HCT116 (cell line): ENCODE measurements at regions not wholly inside any gene's neighbourhood (a gene's known extent, or its start where the extent isn't known, plus 50 kb on each side); places are given as distances from the start of the nearest gene placed in this dataset.
A peak's percentile ranks its signal among the peaks of the same experiment; 100 is the strongest.

Experiments
- ATAC-seq: fragments of 200-7000 bp; cut with Tn5 transposase; 2 replicates; pipeline ENCODE4 v1.9.1; 2020; ENCODE audit warnings: mild to moderate bottlenecking, moderate library complexity
- BruUV-seq: library from RNA; stranded (reverse); fragments of 400-500 nt; replicated peaks from 2 replicates; lab custom pipeline; 2021; lab: Mats Ljungman, UMichigan
- CTCF ChIA-PET: fragments of 300-600 bp; sonication (Branson Sonifier 250); formaldehyde crosslinking; loops from one replicate; lab custom pipeline; 2021; ENCODE audit warnings: antibody characterized with exemption; lab: Charles Lee
- POLR2A ChIA-PET: fragments of 300-600, 350-600 bp; sonication (Branson Sonifier 250); formaldehyde crosslinking; loops from one replicate; lab custom pipeline; 2021; ENCODE audit warnings: antibody characterized with exemption; lab: Charles Lee
- RAD21 ChIA-PET, 2 experiments: fragments of 300-600 bp; sonication (Branson Sonifier 250); formaldehyde crosslinking; loops; one replicate each; lab custom pipeline; 2023; ENCODE audit warnings: low total read pairs in 2 of 2; ENCODE audit not compliant: uncharacterized antibody in 2 of 2, unreplicated experiment in 2 of 2, low non-redundant PET in 1 of 2; lab: Charles Lee
- DNase-seq: peaks from one replicate; pipeline ENCODE4 v3.0.0-alpha.2; 2010; ENCODE audit warnings: low read depth, low spot score
- H2AFZ ChIP-seq: fragments of 200-600 bp; shearing (Covaris generic), sonication (generic); 2 replicates; pipeline ENCODE4 v1.6.1; 2017; ENCODE audit warnings: low read depth, mixed run types, mixed read lengths, antibody characterized with exemption, low read length; ENCODE audit not compliant: poor library complexity, severe bottlenecking
- H3K27ac ChIP-seq: 2 replicates; pipeline ENCODE4 v1.5.1; 2012; ENCODE audit warnings: low read depth, low read length
- H3K27me3 ChIP-seq: fragments of 200-600 bp; sonication (generic); 2 replicates; pipeline ENCODE4 v1.6.1; 2016; ENCODE audit warnings: mixed run types, low read length, mixed read lengths; ENCODE audit not compliant: insufficient read depth
- H3K36me3 ChIP-seq, 2 experiments: fragments of 200-500 bp in 1 of 2; fragments of 200-600 bp in 1 of 2; sonication (Bioruptor generic) in 1 of 2; sonication (generic) in 1 of 2; 2 replicates each; pipeline versions ENCODE4 v1.5.1 to v1.6.1; 2014 to 2016; ENCODE audit warnings: low read length in 2 of 2, inconsistent platforms in 1 of 2, mixed read lengths in 1 of 2, mixed run types in 1 of 2; ENCODE audit not compliant: insufficient read depth in 2 of 2, control insufficient read depth in 1 of 2
- H3K4me1 ChIP-seq, 2 experiments: fragments of 200-600 bp in 1 of 2; sonication (generic) in 1 of 2; 2 replicates each; pipeline versions ENCODE4 v1.5.1 to v1.6.1; 2012 to 2017; ENCODE audit warnings: low read length in 2 of 2, inconsistent platforms in 1 of 2, mild to moderate bottlenecking in 1 of 2, mixed read lengths in 1 of 2, mixed run types in 1 of 2, moderate library complexity in 1 of 2; ENCODE audit not compliant: insufficient read depth in 2 of 2, control insufficient read depth in 1 of 2
- H3K4me2 ChIP-seq: fragments of 200-600 bp; sonication (generic); 2 replicates; pipeline ENCODE4 v1.6.1; 2017; ENCODE audit warnings: mixed run types, low read length, mixed read lengths
- H3K4me3 ChIP-seq, 2 experiments: fragments of 200-600 bp in 1 of 2; sonication (generic) in 1 of 2; replicated peaks in 1 of 2; 2 replicates each; pipeline ENCODE4 v1.5.1; 2011 to 2016; ENCODE audit warnings: low read length in 2 of 2, control low read depth in 1 of 2, low read depth in 1 of 2, mild to moderate bottlenecking in 1 of 2, mixed read lengths in 1 of 2, mixed run types in 1 of 2
- H3K79me2 ChIP-seq: fragments of 200-600 bp; sonication (generic); 2 replicates; pipeline ENCODE4 v1.6.1; 2017; ENCODE audit warnings: mild to moderate bottlenecking, mixed run types, low read length, moderate library complexity, mixed read lengths; ENCODE audit not compliant: insufficient read depth
- H3K9ac ChIP-seq: fragments of 200-600 bp; sonication (generic); 2 replicates; pipeline ENCODE4 v1.6.1; 2016; ENCODE audit warnings: low read length, mixed read lengths
- H3K9me2 ChIP-seq: fragments of 200-600 bp; sonication (generic), shearing (Covaris generic); 2 replicates; pipeline ENCODE4 v1.6.1; 2017; ENCODE audit warnings: mixed run types, mild to moderate bottlenecking, moderate library complexity; ENCODE audit not compliant: insufficient read depth
- H3K9me3 ChIP-seq, 2 experiments: fragments of 200-500 bp in 1 of 2; fragments of 200-600 bp in 1 of 2; sonication (Bioruptor generic) in 1 of 2; sonication (generic) in 1 of 2; 2 replicates each; pipeline ENCODE4 v1.6.1; 2014 to 2017; ENCODE audit warnings: low read length in 2 of 2, mixed read lengths in 2 of 2, inconsistent platforms in 1 of 2, low read depth in 1 of 2, mild to moderate bottlenecking in 1 of 2, mixed run types in 1 of 2, moderate library complexity in 1 of 2; ENCODE audit not compliant: control insufficient read depth in 1 of 2, insufficient read depth in 1 of 2
- H4K20me1 ChIP-seq: fragments of 200-600 bp; sonication (generic), shearing (Covaris generic); 2 replicates; pipeline ENCODE4 v1.6.1; 2017; ENCODE audit warnings: mixed run types, mild to moderate bottlenecking, moderate library complexity; ENCODE audit not compliant: insufficient read depth
- ATF3 ChIP-seq: IDR thresholded peaks from 2 replicates; pipeline ENCODE4 v1.6.1; 2012
- CEBPB ChIP-seq: IDR thresholded peaks from 2 replicates; pipeline ENCODE4 v1.6.1; 2012; ENCODE audit warnings: low read depth
- CTCF ChIP-seq, 3 experiments: fragments of 200-600 bp in 1 of 3; sonication (generic) in 1 of 3; IDR thresholded peaks in 2 of 3; conservative IDR thresholded peaks in 1 of 3; 2 replicates each; pipeline ENCODE4 v1.5.1; 2012 to 2017; ENCODE audit warnings: low read depth in 2 of 3, low read length in 2 of 3, antibody characterized with exemption in 1 of 3, borderline replicate concordance in 1 of 3, control low read depth in 1 of 3, mild to moderate bottlenecking in 1 of 3, mixed read lengths in 1 of 3, mixed run types in 1 of 3, moderate library complexity in 1 of 3; ENCODE audit not compliant: insufficient read depth in 1 of 3
- EGR1 ChIP-seq: IDR thresholded peaks from 2 replicates; pipeline ENCODE4 v1.6.1; 2012; ENCODE audit warnings: low read depth
- ELF1 ChIP-seq: IDR thresholded peaks from 2 replicates; pipeline ENCODE4 v1.6.1; 2012; ENCODE audit warnings: low read depth, borderline replicate concordance
- EZH2phosphoT487 ChIP-seq: fragments of 200-600 bp; IDR thresholded peaks from 2 replicates; pipeline ENCODE4 v1.6.1; 2018; ENCODE audit warnings: antibody characterized with exemption, borderline replicate concordance
- POLR2A ChIP-seq: IDR thresholded peaks from 2 replicates; pipeline ENCODE4 v1.7.0; 2011; ENCODE audit warnings: borderline replicate concordance; ENCODE audit not compliant: insufficient read depth, insufficient read length; ENCODE audit errors: extremely low read depth
- POLR2AphosphoS5 ChIP-seq: IDR thresholded peaks from 2 replicates; pipeline ENCODE4 v1.6.1; 2011; ENCODE audit warnings: mild to moderate bottlenecking, low read depth, low read length, moderate library complexity
- SRF ChIP-seq: IDR thresholded peaks from 2 replicates; pipeline ENCODE4 v1.6.1; 2012; ENCODE audit warnings: low read depth
- ZFX ChIP-seq: fragments of 450-650 bp; IDR thresholded peaks from 2 replicates; pipeline ENCODE4 v1.6.1; 2017
- intact Hi-C: fragments of 100-400 bp; cut with micrococcal nuclease; formaldehyde crosslinking; loops from 2 replicates; pipeline ENCODE4 v1.10.0; 2022

- no peak for TF ChIP-seq CEBPB
- TF ChIP-seq ATF3 = no peak
These were observed 65.2 kb upstream of the LMO1 start (continued) for GRCh38 chr11:8328848-8329330.

GRCh38 chr11:8328231-8328794 is 64.6 kb upstream of the LMO1 start:
- Histone ChIP-seq H3K9ac (no peak overlapping the region), H3K4me3 (0 out of 4 replicates have a peak overlapping the region, but pooled peaks of 1 of the 2 experiments have one; percentile 56), H3K4me2 (peak overlapping the region; percentile 76), H2AFZ (no peak overlapping the region), H3K79me2 (no peaks in the 10 kb centered on the region), H4K20me1 (no peaks in the 10 kb centered on the region), H3K4me1 (peaks cover 6 to 12% of the 10 kb centered on the region in 2 experiments), H3K27me3 (no peaks in the 10 kb centered on the region), H3K27ac (no peak overlapping the region), H3K9me2 (no peaks in the 10 kb centered on the region), H3K36me3 (no peaks in the 10 kb centered on the region), H3K9me3 (no peaks in the 10 kb centered on the region)
- ChIA-PET POLR2A (no interaction called here), RAD21 (no interaction called here), CTCF (interaction anchor here (1.4 to 1.7 kb wide), 3 partner anchors 9 to 240 kb away, joined by 4 to 6 read pairs (median 5); no protein-coding TSS in a partner anchor)
- ATAC-seq (peak; percentile 39; the same call in 1 of the 2 replicates), DNase-seq (no peak)
- intact Hi-C loops = loop anchor here (2.0 kb wide), 1 partner anchor 238 kb away; no protein-coding TSS in a partner anchor
- no TSS peak for BruUV-seq
- no peak for TF ChIP-seq ATF3
- TF ChIP-seq CTCF (IDR thresholded peaks at IDR 0.05 in 2 of 3, conservative IDR thresholded peaks at IDR 0.05 in 1 of 3; ENCODE audit: borderline replicate concordance in 1 of 3, insufficient read depth in 1 of 3, low read depth in 2 of 3, low read length in 2 of 3) = no peak
- no peak for TF ChIP-seq EZH2phosphoT487
- no peak for TF ChIP-seq ZFX
- no peak for TF ChIP-seq POLR2AphosphoS5
- TF ChIP-seq EGR1 = no peak
- no peak for TF ChIP-seq SRF
- no peak for TF ChIP-seq ELF1
- TF ChIP-seq POLR2A = no peak
- TF ChIP-seq, all 23 proteins: peak for 0
